ENCODE measurements at regions not wholly inside any gene's neighbourhood (a gene's known extent, or its start where the extent isn't known, plus 50 kb on each side); places are given as distances from the start of the nearest gene placed in this dataset.

DNA sequence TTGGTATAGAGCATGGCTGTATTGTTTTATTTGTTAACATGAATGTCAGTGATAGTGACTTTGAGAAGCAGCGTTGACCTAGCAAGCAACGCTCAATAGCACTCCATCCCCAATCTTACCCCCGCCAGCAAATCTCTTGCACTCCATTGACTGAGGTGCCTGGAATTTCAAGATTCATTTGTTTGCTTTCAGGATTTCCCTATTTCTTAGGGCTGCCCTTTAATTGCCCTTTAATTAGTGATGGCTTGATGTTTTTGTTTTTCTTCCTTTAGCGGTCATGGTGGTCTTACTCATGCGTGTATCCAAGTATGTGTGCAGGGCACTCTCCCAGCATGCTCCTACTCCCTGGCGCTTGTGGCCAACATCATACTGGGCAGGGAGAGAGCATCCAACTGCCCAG is 216.8 kb upstream of the TBL1XR1 start:
- no peak overlapping the region for H3K4me2 ChIP-seq (ENCODE audit: low read length)
- H3K27ac ChIP-seq (ENCODE audit: low read length): no peak overlapping the region
- CTCF ChIA-PET: no interaction called here
- H3K9ac ChIP-seq (ENCODE audit: low read length): no peak overlapping the region
- intact Hi-C loops (cut with micrococcal nuclease): no loop called here
- H3K36me3 ChIP-seq (ENCODE audit: low read depth, low read length): no peaks in the 10 kb centered on the region
- no TSS peak for BruUV-seq (replicated peaks)
- H3K79me2 ChIP-seq (ENCODE audit: low read length): no peaks in the 10 kb centered on the region
- no peaks in the 10 kb centered on the region for H3F3A ChIP-seq (ENCODE audit: low read length, unreplicated experiment)
- peaks cover 8% of the 10 kb centered on the region for H3K4me1 ChIP-seq (ENCODE audit: insufficient read depth, low read length)
- H3K27me3 ChIP-seq (ENCODE audit: low read length): no peaks in the 10 kb centered on the region
- no peaks in the 10 kb centered on the region for H4K20me1 ChIP-seq (ENCODE audit: low read length)
- POLR2A ChIA-PET (ENCODE audit: unreplicated experiment): no interaction called here
- H3K9me3 ChIP-seq (ENCODE audit: low read length): no peaks in the 10 kb centered on the region
- DNase-seq (no peak), ATAC-seq (no peak)
- no peak overlapping the region for H3K4me3 ChIP-seq (ENCODE audit: low read length)
- H2AFZ ChIP-seq (ENCODE audit: low read length): no peak overlapping the region
- no peaks in the 10 kb centered on the region for H3K9me2 ChIP-seq (replicated peaks; ENCODE audit: low read length)
- TF ChIP-seq, protein P1, sequence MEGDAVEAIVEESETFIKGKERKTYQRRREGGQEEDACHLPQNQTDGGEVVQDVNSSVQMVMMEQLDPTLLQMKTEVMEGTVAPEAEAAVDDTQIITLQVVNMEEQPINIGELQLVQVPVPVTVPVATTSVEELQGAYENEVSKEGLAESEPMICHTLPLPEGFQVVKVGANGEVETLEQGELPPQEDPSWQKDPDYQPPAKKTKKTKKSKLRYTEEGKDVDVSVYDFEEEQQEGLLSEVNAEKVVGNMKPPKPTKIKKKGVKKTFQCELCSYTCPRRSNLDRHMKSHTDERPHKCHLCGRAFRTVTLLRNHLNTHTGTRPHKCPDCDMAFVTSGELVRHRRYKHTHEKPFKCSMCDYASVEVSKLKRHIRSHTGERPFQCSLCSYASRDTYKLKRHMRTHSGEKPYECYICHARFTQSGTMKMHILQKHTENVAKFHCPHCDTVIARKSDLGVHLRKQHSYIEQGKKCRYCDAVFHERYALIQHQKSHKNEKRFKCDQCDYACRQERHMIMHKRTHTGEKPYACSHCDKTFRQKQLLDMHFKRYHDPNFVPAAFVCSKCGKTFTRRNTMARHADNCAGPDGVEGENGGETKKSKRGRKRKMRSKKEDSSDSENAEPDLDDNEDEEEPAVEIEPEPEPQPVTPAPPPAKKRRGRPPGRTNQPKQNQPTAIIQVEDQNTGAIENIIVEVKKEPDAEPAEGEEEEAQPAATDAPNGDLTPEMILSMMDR (conservative IDR thresholded peaks at IDR 0.05; ENCODE audit: low read depth, low read length): no peak
- no peak for TF ChIP-seq EZH2 (IDR thresholded peaks at IDR 0.05; ENCODE audit: low read length, unreplicated experiment)
- TF ChIP-seq EZH2phosphoT487 (IDR thresholded peaks at IDR 0.05; ENCODE audit: borderline replicate concordance, low read length): no peak

DNA sequence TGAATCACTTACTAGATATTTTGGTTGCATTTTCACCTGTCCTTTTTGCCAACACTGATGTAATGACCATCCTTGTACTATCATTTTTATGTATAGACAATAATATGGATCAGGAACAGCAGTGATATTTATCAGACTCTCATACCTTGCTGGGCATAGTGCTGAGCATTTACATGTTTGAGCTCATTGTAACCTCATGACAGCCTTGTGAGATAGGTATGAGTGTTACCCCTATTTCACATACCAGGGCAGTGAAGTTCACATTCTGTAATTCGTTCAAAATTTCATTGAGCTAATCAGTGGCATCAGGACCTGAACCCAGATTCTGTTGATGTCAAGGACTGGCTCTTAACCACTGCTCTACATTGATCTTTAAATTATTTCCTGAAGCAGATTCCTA is 221.5 kb upstream of the TBL1XR1 start:
- TF ChIP-seq EZH2phosphoT487 (IDR thresholded peaks at IDR 0.05; ENCODE audit: borderline replicate concordance, low read length): no peak
- TF ChIP-seq, protein P1 (conservative IDR thresholded peaks at IDR 0.05; ENCODE audit: low read depth, low read length): no peak
- no peak for TF ChIP-seq EZH2 (IDR thresholded peaks at IDR 0.05; ENCODE audit: low read length, unreplicated experiment)
- Histone ChIP-seq H3K79me2 (ENCODE audit: low read length) (no peaks in the 10 kb centered on the region), H3K9me2 (replicated peaks; ENCODE audit: low read length) (no peaks in the 10 kb centered on the region), H3K27me3 (ENCODE audit: low read length) (no peaks in the 10 kb centered on the region), H3K36me3 (ENCODE audit: low read depth, low read length) (no peaks in the 10 kb centered on the region), H3K4me3 (ENCODE audit: low read length) (no peak overlapping the region), H3K9ac (ENCODE audit: low read length) (no peak overlapping the region), H3K9me3 (ENCODE audit: low read length) (no peaks in the 10 kb centered on the region), H2AFZ (ENCODE audit: low read length) (no peak overlapping the region), H3K4me1 (ENCODE audit: insufficient read depth, low read length) (peaks cover 9% of the 10 kb centered on the region; the same call in 1 of the 2 replicates), H3K4me2 (ENCODE audit: low read length) (no peak overlapping the region), H3K27ac (ENCODE audit: low read length) (no peak overlapping the region), H3F3A (ENCODE audit: low read length, unreplicated experiment) (no peaks in the 10 kb centered on the region), H4K20me1 (ENCODE audit: low read length) (no peaks in the 10 kb centered on the region)
- ATAC-seq (no peak), DNase-seq (no peak)
- POLR2A ChIA-PET (ENCODE audit: unreplicated experiment): no interaction called here
- no TSS peak for BruUV-seq (replicated peaks)
- intact Hi-C loops (cut with micrococcal nuclease): no loop called here
- CTCF ChIA-PET: no interaction called here

DNA sequence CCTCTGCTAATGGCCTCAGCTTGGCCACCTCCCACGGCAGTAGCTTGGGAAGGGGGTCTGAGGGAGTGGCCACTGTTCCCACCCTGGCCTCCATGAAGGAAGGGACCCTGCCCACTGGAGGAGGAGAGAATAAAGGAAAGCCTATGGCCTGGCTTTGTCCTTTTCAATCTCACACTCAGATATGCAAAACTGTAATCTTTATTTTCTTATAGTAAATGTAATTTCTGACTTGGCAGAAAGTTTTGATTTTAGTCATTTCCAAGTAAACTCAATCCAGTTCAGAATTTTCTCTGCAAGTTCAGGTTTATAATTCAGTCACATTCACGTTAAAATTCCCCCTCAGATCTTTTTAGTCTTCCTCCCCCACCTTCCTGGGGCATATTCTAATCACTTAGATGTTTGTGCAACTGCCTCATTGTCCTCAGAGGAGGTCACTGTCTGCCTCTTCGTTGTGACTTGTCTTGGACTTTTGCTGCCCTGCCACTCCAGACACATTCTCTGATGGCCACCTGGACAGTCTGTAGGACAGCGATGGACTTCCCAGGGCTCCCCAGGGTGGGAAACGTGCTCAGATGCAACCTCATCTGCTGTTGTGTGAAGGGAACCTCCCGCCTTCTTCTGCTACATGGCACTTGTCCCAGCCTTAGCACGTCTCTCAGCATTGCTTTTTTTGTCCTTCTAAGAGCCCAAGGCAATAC is 222.8 kb upstream of the TBL1XR1 start:
- ChIA-PET POLR2A (ENCODE audit: unreplicated experiment) (no interaction called here), CTCF (interaction anchor here (0.6 kb wide), 1 partner anchor 97 kb away, joined by 3 read pairs; no protein-coding TSS in a partner anchor)
- DNase-seq: no peak
- no TSS peak for BruUV-seq (replicated peaks)
- Histone ChIP-seq H3F3A (ENCODE audit: low read length, unreplicated experiment) (no peaks in the 10 kb centered on the region), H3K27me3 (ENCODE audit: low read length) (no peaks in the 10 kb centered on the region), H3K9ac (ENCODE audit: low read length) (no peak overlapping the region), H3K9me2 (replicated peaks; ENCODE audit: low read length) (no peaks in the 10 kb centered on the region), H4K20me1 (ENCODE audit: low read length) (no peaks in the 10 kb centered on the region), H3K27ac (ENCODE audit: low read length) (peak overlapping the region; percentile 23; the same call in 1 of the 2 replicates), H3K4me3 (ENCODE audit: low read length) (no peak overlapping the region), H3K4me1 (ENCODE audit: insufficient read depth, low read length) (peaks cover 9% of the 10 kb centered on the region; the same call in 1 of the 2 replicates), H2AFZ (ENCODE audit: low read length) (no peak overlapping the region), H3K79me2 (ENCODE audit: low read length) (no peaks in the 10 kb centered on the region), H3K4me2 (ENCODE audit: low read length) (no peak overlapping the region), H3K9me3 (ENCODE audit: low read length) (no peaks in the 10 kb centered on the region), H3K36me3 (ENCODE audit: low read depth, low read length) (no peaks in the 10 kb centered on the region)
- intact Hi-C loops (cut with micrococcal nuclease): no loop called here
- ATAC-seq: no peak; the same call in 1 of the 2 replicates
- TF ChIP-seq, protein P1 (conservative IDR thresholded peaks at IDR 0.05; ENCODE audit: low read depth, low read length): no peak
- TF ChIP-seq EZH2phosphoT487 (IDR thresholded peaks at IDR 0.05; ENCODE audit: borderline replicate concordance, low read length) (no peak), EZH2 (IDR thresholded peaks at IDR 0.05; ENCODE audit: low read length, unreplicated experiment) (no peak)

All from PC-3 (cell line).